NCI-H748 (cell line): ENCODE measurements at regions not wholly inside any gene's neighbourhood (a gene's known extent, or its start where the extent isn't known, plus 50 kb on each side); places are given as distances from the start of the nearest gene placed in this dataset.

Experiments used
- DNase-seq: peaks from one replicate; lab custom pipeline; 2025; ENCODE audit not compliant: unreplicated experiment; lab: John Stamatoyannopoulos, UW

DNA sequence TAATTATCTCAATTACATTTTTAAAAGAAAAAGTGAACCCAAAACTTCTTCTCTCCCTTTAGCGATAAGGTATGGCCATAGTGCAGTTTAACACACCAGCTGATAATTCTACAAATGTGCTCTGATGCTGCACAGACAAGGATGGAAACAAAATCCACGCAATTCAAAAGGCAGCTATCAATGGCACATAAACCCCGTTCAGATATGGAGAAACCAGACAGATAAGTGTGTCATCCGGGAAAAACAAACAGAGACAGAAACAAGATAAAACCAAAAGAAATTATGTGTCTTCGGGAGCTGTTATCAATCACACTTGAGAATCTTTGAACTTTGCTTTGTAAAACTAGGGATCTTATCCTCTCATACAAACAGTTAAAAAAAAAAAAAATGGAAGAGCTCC is 73.6 kb downstream of the SIPA1L2 start:
- no peak for DNase-seq

DNA sequence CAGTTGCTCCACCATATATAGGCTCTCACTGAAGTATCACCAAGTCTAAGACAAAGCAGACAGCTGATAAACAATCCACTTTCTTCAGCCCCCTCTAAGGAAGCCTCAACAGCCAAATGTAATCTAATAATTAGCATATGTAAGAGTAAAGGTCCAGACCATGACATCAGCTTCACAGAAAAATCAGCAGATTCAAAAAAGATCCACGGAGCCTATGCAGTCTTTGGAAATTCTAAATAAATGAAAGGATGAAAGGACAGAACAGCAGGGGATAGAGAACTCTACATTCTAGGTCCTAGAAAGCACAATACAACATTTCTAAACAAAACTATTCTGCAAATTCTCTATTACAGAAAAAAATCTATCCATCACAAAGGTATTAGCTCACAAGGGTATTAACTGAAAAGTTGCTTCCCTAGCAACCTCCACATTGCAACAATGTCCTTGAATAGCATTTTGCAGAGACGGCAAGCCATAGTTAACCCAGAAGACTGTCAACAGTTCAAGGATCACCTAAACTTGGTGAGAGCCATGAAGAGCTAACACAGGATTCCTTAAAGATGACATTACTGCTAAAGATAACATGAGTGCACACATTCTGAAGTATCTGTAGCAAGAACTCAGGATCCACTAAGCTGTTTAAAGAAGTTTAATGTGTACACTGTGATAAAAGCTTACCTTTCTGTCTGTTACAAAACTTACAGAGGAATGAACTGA is 74.3 kb downstream of the SIPA1L2 start:
- no peak for DNase-seq

- no peak for DNase-seq
These were observed 75.5 kb downstream of the SIPA1L2 start for GRCh38 chr1:232554409-232554808.

GRCh38 chr1:232553809-232554208 is 76.1 kb downstream of the SIPA1L2 start:
- no peak for DNase-seq

DNA sequence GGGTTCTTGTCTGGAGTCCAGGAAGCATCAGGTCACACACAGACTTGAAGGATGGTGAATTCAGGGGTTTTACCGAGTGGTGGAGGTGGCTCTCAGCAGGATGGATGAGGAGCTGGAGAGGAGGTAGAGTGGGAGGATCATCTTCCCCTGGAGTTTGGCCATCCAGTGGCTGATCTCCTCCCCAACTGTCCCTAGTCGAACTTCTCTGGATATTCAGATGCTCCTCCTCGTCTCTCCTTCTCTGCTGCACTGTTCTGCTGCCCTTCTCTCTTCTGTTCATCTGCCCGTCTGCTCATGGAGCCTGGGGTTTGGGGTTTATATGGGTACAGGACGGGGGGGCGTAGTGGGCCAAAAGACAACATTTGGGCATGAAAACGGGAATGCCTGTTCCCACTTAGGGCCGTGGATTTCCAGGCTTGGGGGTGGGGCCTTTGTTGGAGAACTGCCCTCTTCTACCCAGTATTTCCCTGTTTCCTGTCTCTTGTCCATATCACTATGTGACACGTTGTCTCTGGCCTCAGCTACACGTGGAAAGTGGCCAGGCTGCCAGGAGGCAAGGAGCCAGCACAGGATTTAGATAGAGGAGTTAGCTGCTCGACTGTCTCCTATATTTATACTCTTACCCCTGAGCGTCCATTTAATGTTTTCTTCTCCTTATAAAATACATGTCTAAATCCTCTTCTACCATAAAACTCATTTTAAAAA is 76.7 kb downstream of the SIPA1L2 start:
- DNase-seq, result no peak

GRCh38 chr1:232551386-232551785 is 78.5 kb downstream of the SIPA1L2 start:
- no peak for DNase-seq

DNA sequence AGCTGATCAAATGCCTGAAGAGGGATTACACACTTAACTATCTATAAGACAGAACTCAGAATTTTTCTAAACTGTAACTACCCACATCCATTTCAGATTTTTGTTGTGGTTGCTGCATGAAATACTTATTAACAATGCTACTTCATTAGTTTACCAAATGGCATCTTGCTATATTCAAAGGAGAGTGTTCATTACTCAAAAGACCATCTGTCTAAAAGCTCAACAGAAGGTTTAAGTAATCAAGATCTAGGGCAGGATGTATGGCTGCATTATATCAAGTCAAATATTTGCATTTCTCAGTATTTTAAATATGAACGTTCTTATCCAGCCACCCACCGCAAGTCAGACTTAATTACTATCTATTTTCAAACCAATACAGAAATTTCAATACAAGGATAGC is 79.9 kb downstream of the SIPA1L2 start:
- DNase-seq, result peak; percentile 21

DNA sequence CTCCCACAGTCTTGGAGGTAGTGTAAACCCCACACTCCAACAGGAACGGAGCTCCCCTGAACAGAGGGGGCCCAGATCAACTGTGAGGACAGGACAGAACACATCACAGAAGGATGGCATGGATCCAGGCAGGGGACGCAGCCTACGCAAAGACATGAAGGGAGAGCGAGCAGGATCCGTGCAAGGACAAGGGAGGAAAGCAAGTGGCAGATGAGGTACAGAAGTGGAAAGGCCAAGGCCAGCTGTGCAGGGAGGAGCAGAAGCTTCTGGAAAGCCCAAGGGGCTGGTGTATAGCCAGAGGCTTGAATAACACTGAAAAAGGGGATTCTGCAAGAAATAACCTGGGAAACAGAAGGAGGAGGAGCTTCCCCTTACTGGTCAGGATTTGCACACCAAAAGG is 81.2 kb downstream of the SIPA1L2 start:
- DNase-seq, result peak; percentile 51

GRCh38 chr1:232547938-232548484 is 81.9 kb downstream of the SIPA1L2 start:
- peak; percentile 53 for DNase-seq

GRCh38 chr1:232542633-232543593 is 87.0 kb downstream of the SIPA1L2 start:
- peak; percentile 68 for DNase-seq

DNA sequence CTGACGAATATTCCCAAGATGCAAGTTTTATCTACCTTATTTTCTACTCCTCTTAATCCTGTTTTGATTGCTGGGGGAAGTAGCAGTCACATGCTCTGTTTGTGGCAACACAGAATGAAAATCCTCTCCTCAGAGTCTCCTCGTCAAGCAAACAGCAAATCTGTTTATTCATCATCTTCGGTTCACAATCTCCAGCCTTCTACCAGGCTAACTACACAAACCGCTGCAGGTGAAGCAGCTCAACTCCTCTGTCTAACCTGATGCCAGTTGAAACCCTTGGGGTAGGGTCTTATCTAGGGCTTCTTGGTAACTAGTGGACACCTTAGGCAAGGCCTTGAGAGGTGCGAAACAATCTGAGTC is 91.0 kb downstream of the SIPA1L2 start:
- DNase-seq, result no peak

GRCh38 chr1:232538224-232538942 is 91.5 kb downstream of the SIPA1L2 start:
- no peak for DNase-seq

GRCh38 chr1:232534552-232535517 is 95.1 kb downstream of the SIPA1L2 start:
- DNase-seq, result no peak

GRCh38 chr1:232533328-232533727 is 96.6 kb downstream of the SIPA1L2 start:
- DNase-seq, result peak; percentile 44

- no peak for DNase-seq
These were observed 97.0 kb downstream of the SIPA1L2 start for GRCh38 chr1:232532901-232533300.

DNA sequence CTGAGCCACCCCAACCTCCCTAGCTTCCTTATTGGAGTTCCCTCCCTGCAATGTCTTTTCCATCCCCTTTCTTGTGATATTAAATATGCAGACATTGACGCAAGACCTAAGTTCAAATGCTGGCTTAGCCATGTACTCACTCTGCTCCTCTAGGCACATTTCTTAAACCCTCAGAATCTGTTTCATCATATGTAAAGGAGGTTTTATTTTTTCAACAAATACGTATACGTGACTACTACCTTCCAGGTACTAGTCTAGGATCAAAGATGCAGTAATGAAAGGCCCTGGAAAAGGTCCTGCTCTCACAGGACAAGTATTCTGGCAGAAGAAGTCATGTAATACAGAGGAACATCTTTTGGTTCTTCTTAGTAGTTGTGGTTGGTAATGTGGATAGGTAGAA is 98.6 kb downstream of the SIPA1L2 start:
- no peak for DNase-seq

GRCh38 chr1:232529747-232530146 is 100.2 kb downstream of the SIPA1L2 start:
- DNase-seq, result no peak

DNA sequence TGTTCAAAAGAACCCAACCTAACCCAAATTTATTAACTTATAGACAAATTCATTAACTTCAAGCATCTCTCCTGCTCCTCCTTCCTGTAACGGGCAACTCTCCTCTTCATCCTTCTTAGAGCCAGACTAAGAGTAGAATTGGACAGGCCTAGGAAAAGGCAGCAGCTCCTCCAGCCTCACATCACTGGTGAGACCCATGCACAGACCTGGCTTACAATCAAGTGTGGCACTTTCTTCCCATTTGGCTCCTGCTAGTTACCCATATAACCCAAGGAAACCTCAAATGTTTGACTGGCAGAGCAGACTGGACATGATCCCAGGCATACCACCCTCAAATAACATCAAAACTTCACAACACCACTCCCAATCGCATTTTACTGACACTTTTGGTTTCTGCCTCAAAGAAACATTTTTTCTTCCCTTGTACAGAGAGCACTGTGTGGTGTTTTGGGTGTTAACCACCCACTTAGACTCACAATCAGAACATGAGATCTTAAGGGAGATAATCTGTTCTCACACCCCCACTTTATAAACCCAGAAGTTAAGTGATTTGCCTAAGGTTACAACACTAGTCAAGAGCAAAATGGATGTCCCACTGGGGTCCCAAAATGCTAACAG is 101.4 kb downstream of the SIPA1L2 start:
- no peak for DNase-seq

- no peak for DNase-seq
These were observed 105.9 kb downstream of the SIPA1L2 start for GRCh38 chr1:232524056-232524455.
